ENCODE measurements at regions not wholly inside any gene's neighbourhood (a gene's known extent, or its start where the extent isn't known, plus 50 kb on each side); places are given as distances from the start of the nearest gene placed in this dataset.

GRCh38 chr2:180497621-180498152 lies 482.7 kb upstream of the UBE2E3 start:
- TF ChIP-seq EZH2phosphoT487 (IDR thresholded peaks at IDR 0.05; ENCODE audit: insufficient read depth, low read depth) = no peak
- no peak for TF ChIP-seq EZH2 (IDR thresholded peaks at IDR 0.05; ENCODE audit: insufficient read depth, poor library complexity, severe bottlenecking)
